MM.1S (cell line): ENCODE measurements at regions not wholly inside any gene's neighbourhood (a gene's known extent, or its start where the extent isn't known, plus 50 kb on each side); places are given as distances from the start of the nearest gene placed in this dataset.
"Not testable (repeated sequence)": the region's sequence is repeated elsewhere in the genome, so short reads cannot be mapped to it uniquely, and the experiment has no call there.

ENCODE experiments used
- DNase-seq: peaks from one replicate; pipeline ENCODE4 v3.0.0-alpha.2; 2015
- H2AFZ ChIP-seq: fragments of 300-600 bp; sonication (generic); 2 replicates; pipeline ENCODE4 v1.6.0; 2016; ENCODE audit warnings: antibody characterized with exemption, low read length
- H3F3A ChIP-seq: fragments of 300-600 bp; sonication (generic); 2 replicates; pipeline ENCODE4 v1.6.1; 2016; ENCODE audit warnings: mild to moderate bottlenecking, antibody characterized with exemption, low read length, moderate library complexity, mixed read lengths; ENCODE audit not compliant: insufficient read depth
- H3K27ac ChIP-seq: fragments of 300-600 bp; sonication (generic); 2 replicates; pipeline ENCODE4 v1.5.1; 2016; ENCODE audit warnings: mild to moderate bottlenecking, low read length
- H3K27me3 ChIP-seq: fragments of 300-600 bp; sonication (generic); replicated peaks from 2 replicates; pipeline ENCODE4 v1.6.0; 2016; ENCODE audit warnings: low read length; ENCODE audit not compliant: insufficient read depth
- H3K36me3 ChIP-seq: fragments of 300-600 bp; sonication (generic); replicated peaks from 2 replicates; pipeline ENCODE4 v1.6.1; 2016; ENCODE audit warnings: mild to moderate bottlenecking, low read length, mixed read lengths; ENCODE audit not compliant: insufficient read depth
- H3K4me1 ChIP-seq: fragments of 300-600 bp; sonication (generic); 2 replicates; pipeline ENCODE4 v1.6.1; 2016; ENCODE audit warnings: low read length, mixed read lengths
- H3K4me2 ChIP-seq: fragments of 300-600 bp; sonication (generic); 2 replicates; pipeline ENCODE4 v1.6.0; 2016; ENCODE audit warnings: low read depth, low read length
- H3K4me3 ChIP-seq: fragments of 300-600 bp; sonication (generic); 2 replicates; pipeline ENCODE4 v1.5.1; 2016; ENCODE audit warnings: low read length, mixed read lengths
- H3K79me2 ChIP-seq: fragments of 300-600 bp; sonication (generic); 2 replicates; pipeline ENCODE4 v1.6.1; 2016; ENCODE audit warnings: mixed run types, low read length, mixed read lengths
- H3K9ac ChIP-seq: fragments of 300-600 bp; sonication (generic); 2 replicates; pipeline ENCODE4 v1.6.1; 2016; ENCODE audit warnings: low read length, mixed read lengths
- H3K9me2 ChIP-seq: fragments of 300-600 bp; sonication (generic); replicated peaks from 2 replicates; pipeline ENCODE4 v1.6.1; 2016; ENCODE audit warnings: mild to moderate bottlenecking, low read length, mixed read lengths; ENCODE audit not compliant: insufficient read depth
- H3K9me3 ChIP-seq: fragments of 300-600 bp; sonication (generic); replicated peaks from 2 replicates; pipeline ENCODE4 v1.6.1; 2016; ENCODE audit warnings: mild to moderate bottlenecking, low read length, mixed read lengths; ENCODE audit not compliant: insufficient read depth
- H4K20me1 ChIP-seq: fragments of 300-600 bp; sonication (generic); 2 replicates; pipeline ENCODE4 v1.6.1; 2016; ENCODE audit warnings: mild to moderate bottlenecking, low read length, moderate library complexity, mixed read lengths; ENCODE audit not compliant: insufficient read depth
- CTCF ChIP-seq: fragments of 300-600 bp; sonication (generic); IDR thresholded peaks from 2 replicates; pipeline ENCODE4 v1.5.1; 2016; ENCODE audit warnings: antibody characterized with exemption, low read length, mixed read lengths
- EZH2 ChIP-seq: fragments of 300-600 bp; sonication (generic); optimal IDR thresholded peaks from 2 replicates; pipeline ENCODE3; 2017; ENCODE audit warnings: low read depth, mild to moderate bottlenecking, antibody characterized with exemption, low read length, mixed read lengths
- EZH2phosphoT487 ChIP-seq: fragments of 300-600 bp; sonication (generic); IDR thresholded peaks from 2 replicates; pipeline ENCODE4 v1.6.1; 2018; ENCODE audit warnings: antibody characterized with exemption, low read length

DNA sequence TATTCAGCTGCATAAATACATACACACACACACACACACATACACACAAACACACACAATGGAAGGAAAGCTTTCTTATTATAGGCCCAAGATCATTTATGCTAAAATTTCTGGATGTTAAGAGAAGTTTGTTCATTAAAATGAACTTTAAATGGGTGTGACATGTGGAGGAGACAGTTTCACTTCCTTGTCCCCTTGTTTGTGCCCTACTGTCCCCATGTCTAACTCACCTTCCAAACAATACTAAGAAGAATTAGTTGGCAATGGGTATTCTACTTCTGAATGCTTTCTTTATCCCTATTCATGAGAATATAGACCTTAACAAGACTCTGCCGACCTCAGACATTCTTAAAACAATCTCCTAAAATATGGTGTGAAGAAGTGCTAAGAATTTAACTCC, 63.5 kb upstream of the NRIP1 start:
- Histone ChIP-seq H2AFZ (no peak overlapping the region), H4K20me1 (no peaks in the 10 kb centered on the region), H3K4me1 (no peaks in the 10 kb centered on the region), H3K27me3 (no peaks in the 10 kb centered on the region), H3K79me2 (no peaks in the 10 kb centered on the region), H3K27ac (no peak overlapping the region), H3K9me2 (no peaks in the 10 kb centered on the region), H3K4me2 (no peak overlapping the region), H3K4me3 (no peak overlapping the region), H3K9ac (no peak overlapping the region), H3F3A (no peaks in the 10 kb centered on the region), H3K9me3 (no peaks in the 10 kb centered on the region), H3K36me3 (no peaks in the 10 kb centered on the region)
- DNase-seq = no peak
- TF ChIP-seq CTCF (no peak), EZH2 (no peak), EZH2phosphoT487 (no peak)

DNA sequence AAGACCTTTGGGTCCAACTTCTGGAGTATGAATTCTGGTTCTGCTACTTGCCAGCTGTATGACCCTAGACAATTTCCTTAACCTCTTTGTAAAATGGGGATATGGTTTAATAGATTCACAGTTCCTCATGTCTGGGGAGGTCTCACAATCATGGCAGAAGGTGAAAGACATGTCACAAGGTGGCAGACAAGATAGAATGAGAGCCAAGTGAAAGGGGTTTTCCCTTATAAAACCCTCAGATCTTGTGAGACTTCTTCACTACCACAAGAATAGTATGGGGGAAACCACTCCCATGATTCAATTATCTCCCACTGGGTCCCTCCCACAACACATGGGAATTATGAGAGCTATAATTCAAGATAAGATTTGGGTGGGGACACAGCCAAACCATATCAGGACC, 63.9 kb upstream of the NRIP1 start:
- not testable (repeated sequence) for H2AFZ ChIP-seq, H3K79me2 ChIP-seq, H3K4me1 ChIP-seq, H3K4me2 ChIP-seq, H3K9me3 ChIP-seq, H3F3A ChIP-seq, H3K27ac ChIP-seq, H3K27me3 ChIP-seq, H4K20me1 ChIP-seq, H3K4me3 ChIP-seq, H3K36me3 ChIP-seq, DNase-seq, H3K9ac ChIP-seq, H3K9me2 ChIP-seq

DNA sequence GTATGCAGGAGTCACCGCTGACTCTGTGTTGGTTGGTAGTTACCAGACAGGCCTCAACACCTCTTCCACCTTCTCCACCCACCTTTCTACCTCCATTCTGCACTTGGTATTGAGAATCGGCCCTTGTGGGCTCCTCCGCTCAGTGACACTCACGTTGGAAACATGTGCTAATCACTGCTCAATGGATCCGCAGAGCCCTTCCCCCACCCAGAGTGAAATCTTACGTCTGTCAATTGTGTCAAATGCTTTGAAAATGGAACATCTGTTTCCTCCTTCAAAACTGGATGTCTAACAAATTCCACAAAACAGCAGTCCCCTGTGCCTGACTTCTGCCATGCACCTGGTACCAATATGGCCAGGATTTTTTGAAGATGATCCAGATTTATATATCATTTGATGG, 65.5 kb upstream of the NRIP1 start:
- Histone ChIP-seq H4K20me1 (no peaks in the 10 kb centered on the region), H3K4me2 (no peak overlapping the region), H3K27ac (no peak overlapping the region), H3K79me2 (no peaks in the 10 kb centered on the region), H3K9me3 (no peaks in the 10 kb centered on the region), H3K9me2 (no peaks in the 10 kb centered on the region), H2AFZ (no peak overlapping the region), H3K36me3 (no peaks in the 10 kb centered on the region), H3K27me3 (no peaks in the 10 kb centered on the region), H3F3A (no peaks in the 10 kb centered on the region), H3K4me1 (no peaks in the 10 kb centered on the region), H3K4me3 (no peak overlapping the region), H3K9ac (no peak overlapping the region)
- TF ChIP-seq CTCF = no peak
- TF ChIP-seq EZH2phosphoT487 = no peak
- TF ChIP-seq EZH2 = no peak
- DNase-seq = no peak

DNA sequence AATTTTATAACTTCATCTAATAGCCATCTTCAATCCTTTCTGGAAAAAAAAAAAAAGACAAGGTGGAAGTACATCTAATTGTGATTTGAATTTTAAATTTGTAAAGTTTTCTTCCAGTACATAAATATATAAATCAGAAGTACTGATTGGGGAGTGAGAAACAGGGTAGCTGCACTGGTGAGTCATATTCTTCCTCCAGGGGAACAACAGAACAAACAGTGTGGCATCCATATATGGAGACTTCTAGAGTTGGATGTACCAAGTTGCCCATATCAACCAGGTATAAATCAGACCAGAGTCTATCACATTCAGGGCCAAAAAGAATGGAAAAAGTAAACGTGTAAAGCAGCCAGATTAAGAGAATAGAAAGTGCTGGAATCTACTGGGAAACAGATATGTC, 66.0 kb upstream of the NRIP1 start:
- no peak overlapping the region for H2AFZ ChIP-seq
- no peaks in the 10 kb centered on the region for H3K9me3 ChIP-seq
- H3K79me2 ChIP-seq = no peaks in the 10 kb centered on the region
- H3K36me3 ChIP-seq = no peaks in the 10 kb centered on the region
- no peak overlapping the region for H3K4me2 ChIP-seq
- no peaks in the 10 kb centered on the region for H3F3A ChIP-seq
- H3K9ac ChIP-seq = no peak overlapping the region
- no peaks in the 10 kb centered on the region for H3K9me2 ChIP-seq
- H3K4me1 ChIP-seq = no peaks in the 10 kb centered on the region
- H3K27ac ChIP-seq = no peak overlapping the region
- H3K27me3 ChIP-seq = no peaks in the 10 kb centered on the region
- no peaks in the 10 kb centered on the region for H4K20me1 ChIP-seq
- no peak overlapping the region for H3K4me3 ChIP-seq
- DNase-seq = no peak
- TF ChIP-seq EZH2 (no peak), EZH2phosphoT487 (no peak), CTCF (no peak)
